G401 (cell line): ENCODE measurements at regions not wholly inside any gene's neighbourhood (a gene's known extent, or its start where the extent isn't known, plus 50 kb on each side); places are given as distances from the start of the nearest gene placed in this dataset.
"Not testable (repeated sequence)": the region's sequence is repeated elsewhere in the genome, so short reads cannot be mapped to it uniquely, and the experiment has no call there.

Experiments used
- DNase-seq: peaks from one replicate; pipeline ENCODE4 v3.0.0-alpha.2; 2015; ENCODE audit warnings: low spot score
- in situ Hi-C: cut with HindIII; loops from 2 replicates; pipeline ENCODE4 v1.10.0; 2016; ENCODE audit warnings: low sequenced_read_pairs, mixed read lengths

GRCh38 chr5:56311306-56311905 lies 78.3 kb upstream of the ANKRD55 start:
- DNase-seq, result no peak
- in situ Hi-C loops, result no loop called here

- in situ Hi-C loops, result no loop called here
- DNase-seq, result no peak
Measured at GRCh38 chr5:56310711-56311204, 77.6 kb upstream of the ANKRD55 start.

GRCh38 chr5:56309262-56309826 lies 76.2 kb upstream of the ANKRD55 start:
- no peak for DNase-seq
- in situ Hi-C loops, result no loop called here

- in situ Hi-C loops, result no loop called here
- no peak for DNase-seq
Measured at GRCh38 chr5:56307714-56308333, 74.7 kb upstream of the ANKRD55 start.

GRCh38 chr5:56306433-56307150 lies 73.5 kb upstream of the ANKRD55 start:
- in situ Hi-C loops, result no loop called here
- DNase-seq, result no peak

- in situ Hi-C loops, result no loop called here
- no peak for DNase-seq
Measured at GRCh38 chr5:56305001-56305950, 72.1 kb upstream of the ANKRD55 start.

GRCh38 chr5:56303511-56303910 lies 70.4 kb upstream of the ANKRD55 start:
- in situ Hi-C loops, result no loop called here
- no peak for DNase-seq

GRCh38 chr5:56302027-56302426 lies 68.9 kb upstream of the ANKRD55 start:
- in situ Hi-C loops, result no loop called here
- no peak for DNase-seq

GRCh38 chr5:56301069-56301468 lies 67.9 kb upstream of the ANKRD55 start:
- DNase-seq, result no peak
- in situ Hi-C loops, result no loop called here

GRCh38 chr5:56299212-56299611 lies 66.1 kb upstream of the ANKRD55 start:
- in situ Hi-C loops, result no loop called here
- no peak for DNase-seq

- no peak for DNase-seq
- in situ Hi-C loops, result no loop called here
Measured at GRCh38 chr5:56298336-56299090, 65.4 kb upstream of the ANKRD55 start.

GRCh38 chr5:56297851-56298250 lies 64.7 kb upstream of the ANKRD55 start:
- DNase-seq, result no peak
- in situ Hi-C loops, result no loop called here

- in situ Hi-C loops, DNase-seq: not testable (repeated sequence)
Measured at GRCh38 chr5:56295311-56295710, 62.2 kb upstream of the ANKRD55 start.

- DNase-seq, result no peak
- in situ Hi-C loops, result no loop called here
Measured at GRCh38 chr5:56294354-56294753, 61.2 kb upstream of the ANKRD55 start.

- in situ Hi-C loops, DNase-seq: not testable (repeated sequence)
Measured at GRCh38 chr5:56292874-56293273, 59.7 kb upstream of the ANKRD55 start.

GRCh38 chr5:56291661-56292374 lies 58.7 kb upstream of the ANKRD55 start:
- DNase-seq, result no peak
- in situ Hi-C loops, result no loop called here

- in situ Hi-C loops, result no loop called here
- no peak for DNase-seq
Measured at GRCh38 chr5:56291079-56291643, 58.0 kb upstream of the ANKRD55 start.
